Activated naive CD4-positive, alpha-beta T cell treated with anti-CD3 and anti-CD28 coated beads, Interleukin-2, amount 10 ng/mL, durations not matched to agents 7 days and 5 days (primary cell): ENCODE measurements at regions not wholly inside any gene's neighbourhood (a gene's known extent, or its start where the extent isn't known, plus 50 kb on each side); places are given as distances from the start of the nearest gene placed in this dataset.

Experiments
- CTCF ChIA-PET: fragments of 350-600 bp; sonication (Branson Sonifier 250); formaldehyde crosslinking; loops from one replicate; lab custom pipeline; 2021; ENCODE audit warnings: antibody characterized with exemption; lab: Charles Lee
- DNase-seq: peaks from one replicate; pipeline ENCODE4 v3.0.0-alpha.2; 2020
- H3K27ac Mint-ChIP-seq: one replicate; pipeline ENCODE4 v1.8.0; 2021; ENCODE audit warnings: mild to moderate bottlenecking, moderate library complexity, mixed read lengths
- H3K27me3 Mint-ChIP-seq: one replicate; pipeline ENCODE4 v1.8.0; 2021; ENCODE audit warnings: mild to moderate bottlenecking, mixed read lengths
- H3K36me3 Mint-ChIP-seq: one replicate; pipeline ENCODE4 v1.8.0; 2021; ENCODE audit warnings: mixed read lengths
- H3K4me1 Mint-ChIP-seq: one replicate; pipeline ENCODE4 v1.8.0; 2021; ENCODE audit warnings: mixed read lengths
- H3K4me3 Mint-ChIP-seq: one replicate; pipeline ENCODE4 v1.8.0; 2021; ENCODE audit warnings: mild to moderate bottlenecking, moderate library complexity, mixed read lengths
- H3K9me3 Mint-ChIP-seq: one replicate; pipeline ENCODE4 v1.8.0; 2021; ENCODE audit warnings: mixed read lengths

DNA sequence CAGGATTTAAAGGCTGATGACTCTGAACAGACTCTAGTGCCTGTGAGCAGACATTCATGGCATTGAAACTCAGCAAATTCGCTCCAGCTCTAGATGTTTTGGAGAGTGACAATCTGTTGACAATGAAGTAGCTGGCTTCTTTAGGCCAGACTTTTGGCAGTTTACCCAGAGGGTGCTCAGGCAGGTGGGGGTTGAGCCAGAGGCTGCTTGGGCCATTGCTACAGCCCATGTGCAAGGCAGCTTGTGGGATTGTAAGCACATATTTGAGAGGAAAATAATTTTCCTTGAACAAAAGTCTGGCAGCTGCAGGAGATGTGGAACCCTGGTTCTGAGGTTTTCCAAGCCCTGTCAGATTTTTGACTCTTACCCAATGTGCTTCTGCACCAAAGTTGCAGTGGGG lies 311.6 kb downstream of the CDC5L start:
- Mint-ChIP-seq H3K9me3 (no peaks in the 10 kb centered on the region), H3K27ac (no peak overlapping the region), H3K27me3 (no peaks in the 10 kb centered on the region), H3K4me1 (peaks cover 5% of the 10 kb centered on the region), H3K36me3 (no peaks in the 10 kb centered on the region), H3K4me3 (no peak overlapping the region)
- DNase-seq, result no peak
- CTCF ChIA-PET, result interaction anchor here (1.1 kb wide), 1 partner anchor 668 kb away, joined by 3 read pairs; no protein-coding TSS in a partner anchor

DNA sequence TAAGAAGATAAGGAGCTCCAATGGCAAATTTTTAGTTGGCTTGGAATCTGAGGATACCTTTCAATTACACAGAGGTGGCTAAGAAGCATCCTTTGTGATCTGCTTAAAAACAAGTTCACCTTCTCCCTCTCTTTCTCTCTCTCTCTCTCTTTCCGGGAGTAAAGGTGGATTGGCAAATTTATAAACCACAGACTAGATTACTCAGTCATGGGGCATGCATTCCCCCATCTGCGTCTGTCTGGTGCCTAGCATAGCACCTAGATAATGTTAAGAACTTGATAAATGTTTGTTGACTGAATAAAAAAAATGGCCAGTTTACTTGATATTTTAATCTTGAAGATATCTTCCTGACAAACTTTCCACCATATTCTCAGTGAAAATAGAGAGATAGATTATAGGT lies 312.3 kb downstream of the CDC5L start:
- no peaks in the 10 kb centered on the region for H3K9me3 Mint-ChIP-seq
- no peak overlapping the region for H3K27ac Mint-ChIP-seq
- no peaks in the 10 kb centered on the region for H3K36me3 Mint-ChIP-seq
- no peak overlapping the region for H3K4me3 Mint-ChIP-seq
- no peak for DNase-seq
- H3K27me3 Mint-ChIP-seq, result no peaks in the 10 kb centered on the region
- H3K4me1 Mint-ChIP-seq, result peaks cover 5% of the 10 kb centered on the region
- CTCF ChIA-PET, result interaction anchor here (1.1 kb wide), 1 partner anchor 667 kb away, joined by 3 read pairs; no protein-coding TSS in a partner anchor

- H3K4me1 Mint-ChIP-seq, result peaks cover 5% of the 10 kb centered on the region
- no peak overlapping the region for H3K4me3 Mint-ChIP-seq
- H3K36me3 Mint-ChIP-seq, result no peaks in the 10 kb centered on the region
- H3K9me3 Mint-ChIP-seq, result no peaks in the 10 kb centered on the region
- H3K27ac Mint-ChIP-seq, result no peak overlapping the region
- H3K27me3 Mint-ChIP-seq, result no peaks in the 10 kb centered on the region
- no peak for DNase-seq
- CTCF ChIA-PET, result no interaction called here
Measured at GRCh38 chr6:44700422-44700821, 312.9 kb downstream of the CDC5L start.

- no peaks in the 10 kb centered on the region for H3K9me3 Mint-ChIP-seq
- no peak overlapping the region for H3K27ac Mint-ChIP-seq
- DNase-seq, result no peak
- H3K4me1 Mint-ChIP-seq, result peaks cover 5% of the 10 kb centered on the region
- no peaks in the 10 kb centered on the region for H3K27me3 Mint-ChIP-seq
- no peak overlapping the region for H3K4me3 Mint-ChIP-seq
- no peaks in the 10 kb centered on the region for H3K36me3 Mint-ChIP-seq
- CTCF ChIA-PET, result no interaction called here
Measured at GRCh38 chr6:44701038-44701636, 313.6 kb downstream of the CDC5L start.

DNA sequence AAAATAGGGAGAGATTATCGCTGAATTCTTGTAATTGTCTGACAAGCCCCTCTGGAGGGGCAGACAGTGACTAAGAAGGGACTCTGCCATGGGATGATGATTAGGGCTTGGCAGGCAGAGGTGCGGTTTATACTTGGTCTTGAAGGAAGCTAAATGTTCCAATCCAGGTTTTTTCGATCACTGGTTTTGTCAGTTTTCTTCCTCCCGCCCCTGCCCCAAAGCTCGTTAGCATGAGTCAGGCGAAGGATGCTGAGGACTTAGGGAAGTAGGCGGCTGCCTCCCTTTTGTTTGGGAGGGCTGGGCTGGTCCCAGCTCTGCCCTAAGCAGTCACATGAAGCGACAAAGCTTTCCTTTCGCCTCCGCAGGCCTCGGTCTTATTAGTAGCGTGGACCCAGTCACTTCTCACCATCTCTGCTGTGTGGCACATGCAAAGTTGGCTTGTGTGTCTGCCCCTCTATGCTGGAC lies 314.2 kb downstream of the CDC5L start:
- Mint-ChIP-seq H3K27ac (no peak overlapping the region), H3K27me3 (no peaks in the 10 kb centered on the region), H3K4me1 (peaks cover 5% of the 10 kb centered on the region), H3K4me3 (no peak overlapping the region), H3K36me3 (no peaks in the 10 kb centered on the region), H3K9me3 (no peaks in the 10 kb centered on the region)
- CTCF ChIA-PET, result no interaction called here
- no peak for DNase-seq

DNA sequence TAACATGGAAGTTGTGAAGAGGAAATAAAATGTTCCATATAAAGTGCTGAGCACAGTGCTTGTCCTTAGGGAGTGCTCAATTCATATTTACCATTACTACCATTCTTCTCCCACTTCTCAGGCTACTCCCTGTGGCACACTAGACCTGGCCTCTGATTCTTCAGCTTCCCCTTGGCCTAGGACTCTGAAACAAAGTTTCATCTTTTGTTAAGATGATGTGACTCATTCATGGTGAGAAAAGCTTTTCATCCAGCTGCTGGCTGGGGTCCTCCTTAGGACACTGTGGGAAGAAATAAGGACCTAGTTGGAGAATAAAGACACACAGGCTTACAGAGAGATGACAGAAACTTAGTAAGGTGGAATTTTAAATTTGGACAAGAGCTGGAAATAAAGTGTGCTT lies 314.8 kb downstream of the CDC5L start:
- no peak overlapping the region for H3K27ac Mint-ChIP-seq
- CTCF ChIA-PET, result no interaction called here
- peaks cover 5% of the 10 kb centered on the region for H3K4me1 Mint-ChIP-seq
- no peaks in the 10 kb centered on the region for H3K9me3 Mint-ChIP-seq
- H3K36me3 Mint-ChIP-seq, result no peaks in the 10 kb centered on the region
- no peak for DNase-seq
- H3K27me3 Mint-ChIP-seq, result no peaks in the 10 kb centered on the region
- H3K4me3 Mint-ChIP-seq, result no peak overlapping the region

DNA sequence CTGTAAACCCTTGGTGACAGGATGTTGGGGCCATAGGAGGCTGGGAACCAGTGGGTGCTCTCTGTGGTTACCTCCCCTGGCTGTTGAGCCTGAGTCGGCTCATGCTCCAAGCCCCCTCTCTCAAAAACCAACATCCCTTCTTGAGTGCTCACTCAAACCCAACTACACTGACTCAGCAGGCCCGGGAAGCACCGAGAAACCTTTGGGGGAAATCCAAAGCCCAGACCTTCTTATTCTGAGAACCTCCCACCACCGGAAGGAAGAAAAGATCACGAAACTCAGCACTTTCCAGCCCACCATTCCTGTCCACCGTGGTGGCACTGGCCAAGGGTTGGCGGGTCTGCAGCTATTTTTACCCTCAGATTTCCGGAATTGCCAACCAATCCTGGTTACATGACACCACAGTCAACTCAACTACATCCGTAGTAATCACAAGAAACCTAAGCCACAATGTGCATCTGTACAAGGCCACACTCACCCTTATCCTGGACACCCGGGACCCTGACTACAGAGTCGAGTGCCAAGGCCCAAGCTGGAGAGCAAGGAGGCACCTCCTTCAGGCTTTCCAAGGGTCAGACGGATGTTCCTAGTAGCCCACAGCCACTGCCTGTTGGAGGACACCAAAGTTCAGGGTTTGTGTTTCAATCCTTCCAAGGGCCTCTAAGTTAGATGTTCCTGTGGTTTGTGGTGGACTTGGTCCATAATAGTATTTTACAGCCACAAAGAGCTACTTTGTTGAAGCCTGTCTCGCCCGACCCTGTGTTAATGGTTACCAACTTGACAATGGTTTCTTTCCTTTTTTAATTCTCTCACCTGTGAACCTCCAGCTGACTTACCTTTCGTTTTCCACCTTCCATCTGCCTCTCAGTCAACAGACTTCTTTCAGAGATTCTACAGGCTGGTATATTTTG lies 317.0 kb downstream of the CDC5L start:
- no peak overlapping the region for H3K27ac Mint-ChIP-seq
- no peaks in the 10 kb centered on the region for H3K27me3 Mint-ChIP-seq
- no peak overlapping the region for H3K4me3 Mint-ChIP-seq
- H3K9me3 Mint-ChIP-seq, result peaks cover 3% of the 10 kb centered on the region
- H3K4me1 Mint-ChIP-seq, result peaks cover 13% of the 10 kb centered on the region
- CTCF ChIA-PET, result no interaction called here
- no peaks in the 10 kb centered on the region for H3K36me3 Mint-ChIP-seq
- DNase-seq, result no peak

DNA sequence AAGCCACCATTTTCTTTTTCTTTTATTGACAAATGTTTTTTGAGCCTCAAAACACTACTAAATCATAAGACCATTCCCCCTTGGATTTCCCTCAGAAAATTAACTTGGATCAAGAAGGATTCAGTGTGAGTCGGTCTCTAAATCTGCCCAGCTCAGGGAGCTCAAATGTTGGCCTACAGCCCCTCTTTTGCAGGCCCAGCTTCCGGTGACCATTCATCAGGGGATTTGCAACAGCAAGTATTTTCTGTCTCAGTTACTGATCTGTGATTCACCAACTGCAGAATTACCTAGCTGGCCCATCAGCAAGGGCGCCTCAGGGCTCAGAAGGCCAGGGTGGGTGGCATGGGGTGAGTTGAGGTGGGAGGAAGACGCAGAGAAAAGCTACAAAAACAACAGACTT lies 318.1 kb downstream of the CDC5L start:
- DNase-seq, result no peak
- CTCF ChIA-PET, result no interaction called here
- no peaks in the 10 kb centered on the region for H3K27me3 Mint-ChIP-seq
- peaks cover 13% of the 10 kb centered on the region for H3K4me1 Mint-ChIP-seq
- peaks cover 3% of the 10 kb centered on the region for H3K9me3 Mint-ChIP-seq
- no peaks in the 10 kb centered on the region for H3K36me3 Mint-ChIP-seq
- H3K27ac Mint-ChIP-seq, result no peak overlapping the region
- H3K4me3 Mint-ChIP-seq, result no peak overlapping the region

GRCh38 chr6:44706011-44706410 lies 318.5 kb downstream of the CDC5L start:
- Mint-ChIP-seq H3K4me1 (peaks cover 13% of the 10 kb centered on the region), H3K4me3 (no peak overlapping the region), H3K36me3 (no peaks in the 10 kb centered on the region), H3K27me3 (no peaks in the 10 kb centered on the region), H3K27ac (no peak overlapping the region), H3K9me3 (peaks cover 3% of the 10 kb centered on the region)
- CTCF ChIA-PET, result no interaction called here
- DNase-seq, result no peak

GRCh38 chr6:44708208-44708607 lies 320.7 kb downstream of the CDC5L start:
- H3K36me3 Mint-ChIP-seq, result no peaks in the 10 kb centered on the region
- no peaks in the 10 kb centered on the region for H3K27me3 Mint-ChIP-seq
- no peak overlapping the region for H3K27ac Mint-ChIP-seq
- no peak for DNase-seq
- CTCF ChIA-PET, result no interaction called here
- peaks cover 8% of the 10 kb centered on the region for H3K4me1 Mint-ChIP-seq
- no peak overlapping the region for H3K4me3 Mint-ChIP-seq
- H3K9me3 Mint-ChIP-seq, result peaks cover 3% of the 10 kb centered on the region

DNA sequence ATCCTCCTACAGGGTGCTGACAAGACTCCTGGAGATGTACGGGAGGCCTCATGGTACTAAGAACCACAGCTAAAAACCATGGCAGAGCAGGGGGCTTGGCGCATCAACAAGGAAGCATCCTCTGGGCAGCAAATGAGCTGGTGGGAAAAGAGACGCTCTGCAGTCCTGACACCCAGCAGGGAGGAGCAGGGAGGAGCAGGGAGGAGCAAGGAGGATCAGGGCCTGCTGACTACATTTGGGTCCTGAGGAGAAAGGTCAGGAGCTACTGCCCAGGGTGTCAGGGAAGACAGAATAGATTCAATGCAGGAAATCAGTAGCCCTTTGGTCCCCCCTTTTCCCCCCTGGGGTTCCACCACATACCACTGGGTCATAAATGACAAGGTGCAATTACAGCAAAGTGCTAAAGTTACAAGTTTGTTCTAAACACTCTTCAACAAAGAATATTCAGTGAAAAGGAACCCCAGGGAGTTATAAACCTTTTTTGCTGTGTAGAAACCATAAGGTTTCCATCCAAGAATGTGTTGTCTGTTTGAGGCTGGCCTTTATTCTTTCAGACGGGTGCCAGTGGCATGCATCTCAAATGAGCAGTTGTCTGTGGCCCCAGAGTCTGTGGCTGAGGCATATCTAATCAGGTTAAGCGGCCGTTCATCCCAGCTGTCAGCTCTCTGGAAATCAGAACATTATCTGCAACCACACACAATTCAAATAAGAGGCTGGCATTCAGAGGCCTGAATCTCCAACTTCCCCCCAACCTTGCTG lies 325.0 kb downstream of the CDC5L start:
- CTCF ChIA-PET, result no interaction called here

GRCh38 chr6:44715188-44715587 lies 327.7 kb downstream of the CDC5L start:
- H3K4me1 Mint-ChIP-seq, result no peaks in the 10 kb centered on the region
- CTCF ChIA-PET, result no interaction called here
- H3K9me3 Mint-ChIP-seq, result no peaks in the 10 kb centered on the region
- no peak overlapping the region for H3K4me3 Mint-ChIP-seq
- peaks cover 11% of the 10 kb centered on the region for H3K27me3 Mint-ChIP-seq
- no peaks in the 10 kb centered on the region for H3K36me3 Mint-ChIP-seq
- H3K27ac Mint-ChIP-seq, result no peak overlapping the region
- no peak for DNase-seq

More for the DNA sequence above, 325.0 kb downstream of the CDC5L start:
- H3K36me3 Mint-ChIP-seq, result no peaks in the 10 kb centered on the region
- DNase-seq, result no peak
- H3K27ac Mint-ChIP-seq, result no peak overlapping the region
- peaks cover 5% of the 10 kb centered on the region for H3K4me1 Mint-ChIP-seq
- peaks cover 8% of the 10 kb centered on the region for H3K27me3 Mint-ChIP-seq
- H3K9me3 Mint-ChIP-seq, result peaks cover 3% of the 10 kb centered on the region
- H3K4me3 Mint-ChIP-seq, result no peak overlapping the region

GRCh38 chr6:44715925-44716324 lies 328.4 kb downstream of the CDC5L start:
- no peaks in the 10 kb centered on the region for H3K36me3 Mint-ChIP-seq
- CTCF ChIA-PET, result no interaction called here
- no peaks in the 10 kb centered on the region for H3K4me1 Mint-ChIP-seq
- no peaks in the 10 kb centered on the region for H3K9me3 Mint-ChIP-seq
- no peak overlapping the region for H3K27ac Mint-ChIP-seq
- DNase-seq, result no peak
- peaks cover 16% of the 10 kb centered on the region for H3K27me3 Mint-ChIP-seq
- H3K4me3 Mint-ChIP-seq, result no peak overlapping the region

DNA sequence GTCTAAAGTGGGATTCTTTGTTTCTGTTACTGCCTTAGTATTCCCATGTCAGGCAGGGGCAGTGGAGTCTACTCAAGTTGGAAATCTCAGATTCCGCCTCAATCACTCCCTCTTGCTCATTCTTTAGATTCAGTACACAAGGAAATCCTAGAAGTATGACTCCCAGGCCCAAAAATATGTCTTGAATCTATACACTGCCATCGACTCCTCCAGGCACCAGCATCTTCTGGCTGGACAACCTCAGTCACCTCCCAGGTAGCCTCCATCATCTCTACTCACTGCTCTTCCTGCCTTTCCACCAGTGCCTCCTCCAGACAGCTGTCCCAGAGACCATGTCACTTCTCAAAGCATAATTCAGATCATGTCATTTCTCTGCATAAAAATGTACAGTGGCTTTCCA lies 329.9 kb downstream of the CDC5L start:
- no peaks in the 10 kb centered on the region for H3K9me3 Mint-ChIP-seq
- H3K4me1 Mint-ChIP-seq, result no peaks in the 10 kb centered on the region
- no peak for DNase-seq
- no peak overlapping the region for H3K27ac Mint-ChIP-seq
- no peak overlapping the region for H3K4me3 Mint-ChIP-seq
- CTCF ChIA-PET, result no interaction called here
- no peaks in the 10 kb centered on the region for H3K36me3 Mint-ChIP-seq
- peaks cover 21% of the 10 kb centered on the region for H3K27me3 Mint-ChIP-seq
